Mesenchymal stem cell (in vitro differentiated cells and primary cell): ENCODE measurements at regions not wholly inside any gene's neighbourhood (a gene's known extent, or its start where the extent isn't known, plus 50 kb on each side); places are given as distances from the start of the nearest gene placed in this dataset.

Experiments
- DNase-seq: peaks from one replicate; pipeline ENCODE4 v3.0.0-alpha.2; 2013
- H2AFZ ChIP-seq: one replicate; pipeline ENCODE4 v1.6.1; 2013; ENCODE audit warnings: low read depth, mild to moderate bottlenecking, control low read depth, inconsistent platforms, low read length, moderate library complexity
- H2AK5ac ChIP-seq: 2 replicates; pipeline ENCODE4 v1.6.1; 2013; ENCODE audit warnings: low read length, moderate library complexity, mild to moderate bottlenecking, inconsistent platforms; ENCODE audit not compliant: severe bottlenecking
- H2BK120ac ChIP-seq: one replicate; pipeline ENCODE4 v1.6.1; 2013; ENCODE audit warnings: low read depth, mild to moderate bottlenecking, inconsistent platforms, low read length, moderate library complexity
- H2BK12ac ChIP-seq, 2 experiments: one replicate each; pipeline ENCODE4 v1.6.1; 2013; ENCODE audit warnings: inconsistent platforms in 2 of 2, low read length in 2 of 2, mild to moderate bottlenecking in 2 of 2, moderate library complexity in 2 of 2, control low read depth in 1 of 2
- H2BK15ac ChIP-seq: one replicate; pipeline ENCODE4 v1.6.1; 2013; ENCODE audit warnings: mild to moderate bottlenecking, low read depth, inconsistent platforms; ENCODE audit not compliant: poor library complexity, severe bottlenecking
- H2BK5ac ChIP-seq: 2 replicates; pipeline ENCODE4 v1.6.1; 2013; ENCODE audit warnings: low read depth, mild to moderate bottlenecking, low read length, control low read depth, inconsistent platforms; ENCODE audit not compliant: poor library complexity, severe bottlenecking
- H3K14ac ChIP-seq, 2 experiments: one replicate each; pipeline ENCODE4 v1.6.1; 2013; ENCODE audit warnings: inconsistent platforms in 2 of 2, low read length in 2 of 2, control low read depth in 1 of 2, mild to moderate bottlenecking in 1 of 2, moderate library complexity in 1 of 2
- H3K18ac ChIP-seq, 2 experiments: one replicate each; pipeline ENCODE4 v1.6.1; 2013; ENCODE audit warnings: inconsistent platforms in 2 of 2, low read length in 2 of 2, control low read depth in 1 of 2, low read depth in 1 of 2, mild to moderate bottlenecking in 1 of 2
- H3K23ac ChIP-seq, 2 experiments: one replicate each; pipeline ENCODE4 v1.6.1; 2013; ENCODE audit warnings: inconsistent platforms in 2 of 2, low read length in 2 of 2, mild to moderate bottlenecking in 2 of 2, moderate library complexity in 2 of 2, control low read depth in 1 of 2
- H3K27ac ChIP-seq: 2 replicates; pipeline ENCODE4 v1.5.1; 2013; ENCODE audit warnings: mild to moderate bottlenecking, moderate library complexity, low read length, control low read depth, inconsistent platforms; ENCODE audit not compliant: poor library complexity, severe bottlenecking
- H3K27me3 ChIP-seq, 2 experiments: 2 replicates each; pipeline versions ENCODE4 v1.6.1 to v1.7.0; 2013; ENCODE audit warnings: low read length in 2 of 2, mild to moderate bottlenecking in 2 of 2, moderate library complexity in 2 of 2, control low read depth in 1 of 2, inconsistent platforms in 1 of 2; ENCODE audit not compliant: control insufficient read depth in 1 of 2, insufficient read depth in 1 of 2
- H3K36me3 ChIP-seq, 2 experiments: 2 replicates each; pipeline versions ENCODE4 v1.6.1 to v1.7.0; 2013; ENCODE audit warnings: low read length in 2 of 2, control low read depth in 1 of 2, inconsistent platforms in 1 of 2, low read depth in 1 of 2, mild to moderate bottlenecking in 1 of 2; ENCODE audit not compliant: insufficient read depth in 2 of 2, control insufficient read depth in 1 of 2
- H3K4ac ChIP-seq, 2 experiments: one replicate each; pipeline ENCODE4 v1.6.1; 2013; ENCODE audit warnings: inconsistent platforms in 2 of 2, low read length in 2 of 2, mild to moderate bottlenecking in 2 of 2, moderate library complexity in 2 of 2, control low read depth in 1 of 2, low read depth in 1 of 2
- H3K4me1 ChIP-seq: 2 replicates; pipeline ENCODE4 v1.6.1; 2013; ENCODE audit warnings: low read depth, low read length, control low read depth; ENCODE audit not compliant: control insufficient read depth, insufficient read depth
- H3K4me2 ChIP-seq: 2 replicates; pipeline ENCODE4 v1.6.1; 2013; ENCODE audit warnings: low read length, mild to moderate bottlenecking, inconsistent platforms; ENCODE audit not compliant: poor library complexity, severe bottlenecking
- H3K4me3 ChIP-seq, 2 experiments: 2 replicates each; pipeline versions ENCODE4 v1.5.1 to v1.7.0; 2013; ENCODE audit warnings: low read length in 2 of 2, mild to moderate bottlenecking in 2 of 2, control low read depth in 1 of 2, low read depth in 1 of 2; ENCODE audit not compliant: insufficient read depth in 1 of 2
- H3K79me1 ChIP-seq: replicated peaks from 2 replicates; pipeline ENCODE4 v1.6.1; 2013; ENCODE audit warnings: mild to moderate bottlenecking, control low read depth, low read length, inconsistent platforms; ENCODE audit not compliant: poor library complexity, severe bottlenecking
- H3K9ac ChIP-seq: 2 replicates; pipeline ENCODE4 v1.7.0; 2013; ENCODE audit warnings: mild to moderate bottlenecking, low read length, moderate library complexity
- H3K9me3 ChIP-seq: 2 replicates; pipeline ENCODE4 v1.7.0; 2013; ENCODE audit warnings: mild to moderate bottlenecking, low read length; ENCODE audit not compliant: control insufficient read depth
- H4K8ac ChIP-seq: one replicate; pipeline ENCODE4 v1.6.1; 2013; ENCODE audit warnings: inconsistent platforms, mild to moderate bottlenecking, low read length, moderate library complexity
- H4K91ac ChIP-seq: one replicate; pipeline ENCODE4 v1.6.1; 2013; ENCODE audit warnings: mild to moderate bottlenecking, low read length, inconsistent platforms
- WGBS: methylation state at CpG from one replicate; pipeline ENCODE4 v1.1.7; 2013; ENCODE audit warnings: mixed read lengths; 5-methylcytosine and 5-hydroxymethylcytosine counted together

GRCh38 chr2:41779888-41780287 is 267.9 kb upstream of the PKDCC start:
- Histone ChIP-seq H3K27me3 (peaks cover 3 to 12% of the 10 kb centered on the region in 2 experiments), H3K4me3 (no peak overlapping the region), H3K36me3 (no peaks in the 10 kb centered on the region), H3K9ac (peak overlapping the region; percentile 29), H3K18ac (no peak overlapping the region), H3K4ac (no peak overlapping the region), H3K23ac (no peak overlapping the region), H3K4me2 (no peak overlapping the region), H2AFZ (no peak overlapping the region), H3K27ac (no peak overlapping the region), H3K4me1 (no peaks in the 10 kb centered on the region), H3K9me3 (peaks cover 5% of the 10 kb centered on the region), H2BK120ac (no peak overlapping the region), H2BK5ac (no peak overlapping the region), H4K91ac (no peak overlapping the region), H2BK15ac (no peak overlapping the region), H3K14ac (no peak overlapping the region), H4K8ac (no peak overlapping the region), H2AK5ac (no peak overlapping the region), H2BK12ac (no peak overlapping the region), H3K79me1 (no peaks in the 10 kb centered on the region)
- no peak for DNase-seq
- WGBS = 64% methylated on average over 3 of the region's 3 CpGs

- Histone ChIP-seq H3K27ac (no peak overlapping the region), H2BK5ac (no peak overlapping the region), H3K4ac (no peak overlapping the region), H2AK5ac (no peak overlapping the region), H3K4me2 (no peak overlapping the region), H3K36me3 (no peaks in the 10 kb centered on the region), H4K91ac (no peak overlapping the region), H2BK15ac (no peak overlapping the region), H3K18ac (no peak overlapping the region), H3K9me3 (no peaks in the 10 kb centered on the region), H3K9ac (no peak overlapping the region), H3K14ac (no peak overlapping the region), H3K4me1 (no peaks in the 10 kb centered on the region), H3K23ac (no peak overlapping the region), H3K27me3 (peaks cover 12 to 16% of the 10 kb centered on the region in 2 experiments), H2AFZ (no peak overlapping the region), H3K79me1 (no peaks in the 10 kb centered on the region), H2BK12ac (no peak overlapping the region), H3K4me3 (no peak overlapping the region), H2BK120ac (no peak overlapping the region), H4K8ac (no peak overlapping the region)
- 47% methylated on average over 4 of the region's 6 CpGs for WGBS
- peak; percentile 35 for DNase-seq
These were observed 265.3 kb upstream of the PKDCC start for GRCh38 chr2:41782306-41783158.

GRCh38 chr2:41784496-41784895 is 263.3 kb upstream of the PKDCC start:
- Histone ChIP-seq H3K4me1 (no peaks in the 10 kb centered on the region), H3K23ac (no peak overlapping the region), H2AK5ac (no peak overlapping the region), H3K18ac (no peak overlapping the region), H3K4me2 (no peak overlapping the region), H4K91ac (no peak overlapping the region), H3K9me3 (no peaks in the 10 kb centered on the region), H3K4me3 (no peak overlapping the region), H3K27me3 (peaks cover 7 to 9% of the 10 kb centered on the region in 2 experiments), H3K27ac (no peak overlapping the region), H3K79me1 (no peaks in the 10 kb centered on the region), H3K14ac (peak overlapping the region in 1 of 2 experiments; percentile 7), H2BK15ac (no peak overlapping the region), H2BK12ac (no peak overlapping the region), H3K9ac (no peak overlapping the region), H2AFZ (no peak overlapping the region), H3K36me3 (no peaks in the 10 kb centered on the region), H2BK5ac (no peak overlapping the region), H3K4ac (no peak overlapping the region), H2BK120ac (no peak overlapping the region), H4K8ac (no peak overlapping the region)
- no peak for DNase-seq
- WGBS = 81% methylated on average over 5 of the region's 6 CpGs

- no peak overlapping the region for H3K23ac ChIP-seq
- H3K36me3 ChIP-seq = no peaks in the 10 kb centered on the region
- no peak overlapping the region for H3K9ac ChIP-seq
- H3K4me1 ChIP-seq = no peaks in the 10 kb centered on the region
- H3K14ac ChIP-seq = no peak overlapping the region
- no peak overlapping the region for H2AFZ ChIP-seq
- no peak overlapping the region for H4K91ac ChIP-seq
- no peaks in the 10 kb centered on the region for H3K9me3 ChIP-seq
- no peak overlapping the region for H2BK120ac ChIP-seq
- H3K4ac ChIP-seq = no peak overlapping the region
- DNase-seq = no peak
- no peak overlapping the region for H3K4me2 ChIP-seq
- WGBS = 78% methylated on average over 10 of the region's 10 CpGs
- H4K8ac ChIP-seq = no peak overlapping the region
- H2BK12ac ChIP-seq = no peak overlapping the region
- no peak overlapping the region for H3K18ac ChIP-seq
- no peak overlapping the region for H3K4me3 ChIP-seq
- no peak overlapping the region for H2BK15ac ChIP-seq
- H3K27me3 ChIP-seq = peaks cover 7 to 9% of the 10 kb centered on the region in 2 experiments
- no peak overlapping the region for H3K27ac ChIP-seq
- H3K79me1 ChIP-seq = no peaks in the 10 kb centered on the region
- no peak overlapping the region for H2AK5ac ChIP-seq
- no peak overlapping the region for H2BK5ac ChIP-seq
These were observed 262.4 kb upstream of the PKDCC start for GRCh38 chr2:41785251-41786022.
